ENCODE measurements at regions not wholly inside any gene's neighbourhood (a gene's known extent, or its start where the extent isn't known, plus 50 kb on each side); places are given as distances from the start of the nearest gene placed in this dataset.

- Histone ChIP-seq H2AFZ (ENCODE audit: control insufficient read depth, low read length) (no peak overlapping the region), H4K20me1 (ENCODE audit: control insufficient read depth, extremely low read depth, insufficient read depth, low read length) (no peaks in the 10 kb centered on the region), H3K9me3 (ENCODE audit: control insufficient read depth, low read depth, low read length) (no peaks in the 10 kb centered on the region), H3K36me3 (ENCODE audit: control insufficient read depth in 2 of 2, extremely low read depth in 1 of 2, insufficient read depth in 2 of 2, low read length in 2 of 2) (no peaks in the 10 kb centered on the region), H3K27me3 (ENCODE audit: control insufficient read depth, extremely low read depth, insufficient read depth, low read length) (no peaks in the 10 kb centered on the region), H3K27ac (ENCODE audit: control insufficient read depth, insufficient read depth, low read length) (no peak overlapping the region), H3K4me1 (ENCODE audit: control insufficient read depth, extremely low read depth, insufficient read depth, low read length) (peaks cover 9% of the 10 kb centered on the region), H3K4me2 (ENCODE audit: control insufficient read depth, extremely low read depth, insufficient read depth, low read depth, low read length) (no peak overlapping the region), H3K4me3 (ENCODE audit: control insufficient read depth in 2 of 3, extremely low read depth in 1 of 3, insufficient read depth in 2 of 3, low read depth in 1 of 3, low read length in 3 of 3) (no peak overlapping the region), H3K79me2 (ENCODE audit: control insufficient read depth, insufficient read depth, low read length) (no peaks in the 10 kb centered on the region), H3K9ac (ENCODE audit: control insufficient read depth, extremely low read depth, insufficient read depth, low read length) (no peak overlapping the region), H3K9me1 (ENCODE audit: control insufficient read depth, extremely low read depth, insufficient read depth, low read length) (no peaks in the 10 kb centered on the region)
- FAIRE-seq: no peak
- DNase-seq (ENCODE audit: low read depth, low spot score): no peak
- TF ChIP-seq CTCF (optimal IDR thresholded peaks at IDR 0.05 in 1 of 3, IDR thresholded peaks at IDR 0.05 in 1 of 3, conservative IDR thresholded peaks at IDR 0.05 in 1 of 3; ENCODE audit: extremely low read depth in 1 of 3, insufficient read depth in 2 of 3, low read length in 3 of 3): no peak
- no peak for TF ChIP-seq EZH2 (IDR thresholded peaks at IDR 0.05; ENCODE audit: low read length)
- dilution Hi-C loops (cut with MboI; ENCODE audit: extremely low pct_ligation_motif_present, low sequenced_read_pairs): no loop called here
Observed at GRCh38 chr13:74206061-74206561, 71.9 kb upstream of the KLF12 start.

GRCh38 chr13:74205313-74205690, 71.1 kb upstream of the KLF12 start:
- no peaks in the 10 kb centered on the region for H3K79me2 ChIP-seq (ENCODE audit: control insufficient read depth, insufficient read depth, low read length)
- dilution Hi-C loops (cut with MboI; ENCODE audit: extremely low pct_ligation_motif_present, low sequenced_read_pairs): no loop called here
- no peak overlapping the region for H2AFZ ChIP-seq (ENCODE audit: control insufficient read depth, low read length)
- no peaks in the 10 kb centered on the region for H4K20me1 ChIP-seq (ENCODE audit: control insufficient read depth, extremely low read depth, insufficient read depth, low read length)
- H3K9me1 ChIP-seq (ENCODE audit: control insufficient read depth, extremely low read depth, insufficient read depth, low read length): no peaks in the 10 kb centered on the region
- no peak overlapping the region for H3K4me3 ChIP-seq (ENCODE audit: control insufficient read depth in 2 of 3, extremely low read depth in 1 of 3, insufficient read depth in 2 of 3, low read depth in 1 of 3, low read length in 3 of 3)
- DNase-seq (ENCODE audit: low read depth, low spot score) (no peak), FAIRE-seq (no peak)
- no peak overlapping the region for H3K4me2 ChIP-seq (ENCODE audit: control insufficient read depth, extremely low read depth, insufficient read depth, low read depth, low read length)
- peaks cover 3% of the 10 kb centered on the region for H3K4me1 ChIP-seq (ENCODE audit: control insufficient read depth, extremely low read depth, insufficient read depth, low read length)
- H3K36me3 ChIP-seq (ENCODE audit: control insufficient read depth in 2 of 2, extremely low read depth in 1 of 2, insufficient read depth in 2 of 2, low read length in 2 of 2): no peaks in the 10 kb centered on the region
- H3K27me3 ChIP-seq (ENCODE audit: control insufficient read depth, extremely low read depth, insufficient read depth, low read length): no peaks in the 10 kb centered on the region
- H3K9ac ChIP-seq (ENCODE audit: control insufficient read depth, extremely low read depth, insufficient read depth, low read length): no peak overlapping the region
- H3K9me3 ChIP-seq (ENCODE audit: control insufficient read depth, low read depth, low read length): no peaks in the 10 kb centered on the region
- TF ChIP-seq CTCF (optimal IDR thresholded peaks at IDR 0.05 in 1 of 3, IDR thresholded peaks at IDR 0.05 in 1 of 3, conservative IDR thresholded peaks at IDR 0.05 in 1 of 3; ENCODE audit: extremely low read depth in 1 of 3, insufficient read depth in 2 of 3, low read length in 3 of 3): no peak
- no peak overlapping the region for H3K27ac ChIP-seq (ENCODE audit: control insufficient read depth, insufficient read depth, low read length)
